ENCODE measurements at regions not wholly inside any gene's neighbourhood (a gene's known extent, or its start where the extent isn't known, plus 50 kb on each side); places are given as distances from the start of the nearest gene placed in this dataset.

DNA sequence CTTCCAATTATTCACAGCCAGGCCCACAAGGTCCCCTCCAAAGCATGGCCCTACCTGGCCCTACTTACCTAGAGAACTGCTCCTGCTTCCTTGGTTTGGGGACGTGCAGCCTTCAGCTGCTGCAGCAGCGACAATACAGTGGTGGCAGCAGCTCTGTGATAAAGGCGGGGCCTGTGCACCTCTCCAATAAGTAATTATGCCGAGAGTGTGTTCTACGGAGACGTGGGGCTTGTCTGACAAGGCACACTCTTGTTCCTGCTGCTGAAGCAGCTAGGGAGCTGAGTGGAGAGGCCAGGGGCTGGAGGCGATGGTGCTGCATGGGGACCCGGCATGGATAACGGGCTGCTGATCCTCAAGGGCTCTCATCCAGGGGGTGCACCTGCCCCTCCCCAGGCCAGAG, 98.0 kb upstream of the THY1 start:
- no peak for DNase-seq (ENCODE audit: low read depth in 2 of 2)

DNA sequence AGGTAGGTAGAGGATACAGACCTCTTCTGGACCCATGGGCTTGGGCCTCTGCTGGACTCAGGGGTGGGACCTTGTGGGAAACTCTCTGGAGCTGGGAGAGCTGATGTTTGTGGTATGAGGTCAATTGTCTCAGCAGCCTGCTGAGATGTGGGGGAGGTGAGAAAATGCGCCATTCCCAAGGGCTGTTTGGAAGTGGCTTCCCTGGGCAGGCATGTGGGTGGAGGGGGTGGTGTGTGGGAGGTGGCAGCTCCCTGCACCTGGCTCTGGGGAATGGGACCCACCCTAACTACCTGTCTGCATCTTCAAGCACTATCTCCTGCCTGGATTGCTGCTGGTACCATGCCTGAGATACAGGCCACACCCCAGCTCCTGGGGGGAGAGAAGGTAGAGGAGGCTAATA, 97.4 kb upstream of the THY1 start:
- DNase-seq (ENCODE audit: low read depth in 2 of 2) = no peak

- no peak for DNase-seq (ENCODE audit: low read depth in 2 of 2)
These were observed 96.8 kb upstream of the THY1 start for GRCh38 chr11:119519796-119520195.

DNA sequence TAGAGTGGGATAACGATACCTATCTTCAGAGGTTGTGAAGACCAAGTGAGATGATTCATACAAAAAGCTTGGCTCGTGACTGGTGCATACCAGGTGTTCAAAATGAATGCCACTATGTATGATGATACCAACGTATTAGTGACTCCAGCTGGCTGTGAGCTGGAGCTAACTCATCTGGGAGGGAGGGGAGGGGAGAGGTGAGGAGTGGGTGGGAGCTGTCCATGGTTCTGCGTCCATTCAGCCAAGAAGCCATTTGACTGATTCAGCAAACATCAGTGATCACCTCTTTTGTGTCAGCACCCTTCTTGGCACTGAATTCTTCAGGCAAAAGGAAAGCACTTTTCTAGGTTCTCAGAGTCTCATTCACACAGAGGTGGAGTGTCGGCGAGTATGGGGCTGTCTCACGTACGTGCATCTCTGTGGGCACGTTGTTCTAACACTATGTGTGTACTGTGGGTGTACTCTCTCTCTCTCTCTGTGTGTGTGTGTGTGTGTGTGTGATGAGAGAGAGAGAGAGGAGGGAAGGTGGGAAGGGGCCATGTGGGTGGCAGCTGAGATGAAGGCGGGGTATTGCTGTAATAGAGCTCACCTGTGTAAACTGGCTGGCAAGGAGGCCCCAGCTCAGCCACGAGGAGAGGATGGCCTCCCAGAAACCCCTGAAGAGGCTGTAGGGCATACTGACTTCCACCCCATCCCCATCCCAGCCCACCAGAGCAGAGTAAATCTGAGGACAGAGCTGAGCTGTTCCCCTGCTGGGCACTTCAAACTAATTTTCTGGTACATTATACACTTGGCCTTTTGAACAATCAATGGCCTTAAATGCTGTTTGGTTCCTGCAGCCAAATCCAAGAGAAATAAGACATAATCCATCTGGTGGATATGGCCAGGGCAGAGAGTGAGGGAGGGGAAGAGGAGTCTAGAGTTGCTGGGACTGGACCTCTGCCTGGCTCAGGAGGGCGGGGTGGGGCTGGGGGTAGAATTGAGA, 96.1 kb upstream of the THY1 start:
- DNase-seq (ENCODE audit: low read depth in 2 of 2) = no peak

DNA sequence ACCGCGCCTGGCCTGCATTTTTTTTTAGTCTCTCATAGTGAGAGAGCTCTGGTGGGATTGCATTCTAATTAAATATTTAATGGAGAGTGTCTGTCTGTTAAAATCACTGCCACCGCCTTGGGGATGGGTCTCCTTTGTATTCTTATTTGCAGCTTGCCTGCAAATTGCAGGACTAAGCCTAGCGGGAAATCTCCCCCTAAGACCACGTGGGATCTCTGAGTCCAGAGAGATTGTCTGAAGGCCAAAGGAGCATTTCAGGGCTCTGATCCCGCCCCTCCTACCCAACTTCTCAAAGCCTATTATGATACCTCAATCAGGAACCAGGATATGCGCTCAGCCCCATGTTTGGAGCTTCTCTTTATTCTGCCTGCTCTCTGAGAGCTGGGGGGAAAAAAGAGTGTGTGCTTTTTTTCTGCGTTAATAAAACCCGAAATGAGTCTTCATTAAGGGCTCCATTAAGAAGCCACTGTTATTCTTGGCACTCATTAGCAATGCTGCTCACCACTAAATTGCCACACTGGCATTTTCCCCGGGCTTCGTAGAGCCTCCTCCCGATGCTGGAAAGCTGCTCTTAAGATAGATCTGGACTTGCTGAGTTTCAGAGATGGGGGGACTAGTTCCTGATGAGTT, 92.9 kb upstream of the THY1 start:
- DNase-seq (ENCODE audit: low read depth in 2 of 2) = no peak

GRCh38 chr11:119513806-119514170, 90.8 kb upstream of the THY1 start:
- DNase-seq (ENCODE audit: low read depth in 2 of 2) = no peak

GRCh38 chr11:119513131-119513805, 90.3 kb upstream of the THY1 start:
- no peak for DNase-seq (ENCODE audit: low read depth in 2 of 2)

- DNase-seq (ENCODE audit: low read depth in 2 of 2) = no peak
These were observed 89.4 kb upstream of the THY1 start for GRCh38 chr11:119512369-119512768.

- no peak for DNase-seq (ENCODE audit: low read depth in 2 of 2)
These were observed 88.8 kb upstream of the THY1 start for GRCh38 chr11:119511614-119512306.

GRCh38 chr11:119509969-119510401, 87.0 kb upstream of the THY1 start:
- DNase-seq (ENCODE audit: low read depth in 2 of 2) = no peak

DNA sequence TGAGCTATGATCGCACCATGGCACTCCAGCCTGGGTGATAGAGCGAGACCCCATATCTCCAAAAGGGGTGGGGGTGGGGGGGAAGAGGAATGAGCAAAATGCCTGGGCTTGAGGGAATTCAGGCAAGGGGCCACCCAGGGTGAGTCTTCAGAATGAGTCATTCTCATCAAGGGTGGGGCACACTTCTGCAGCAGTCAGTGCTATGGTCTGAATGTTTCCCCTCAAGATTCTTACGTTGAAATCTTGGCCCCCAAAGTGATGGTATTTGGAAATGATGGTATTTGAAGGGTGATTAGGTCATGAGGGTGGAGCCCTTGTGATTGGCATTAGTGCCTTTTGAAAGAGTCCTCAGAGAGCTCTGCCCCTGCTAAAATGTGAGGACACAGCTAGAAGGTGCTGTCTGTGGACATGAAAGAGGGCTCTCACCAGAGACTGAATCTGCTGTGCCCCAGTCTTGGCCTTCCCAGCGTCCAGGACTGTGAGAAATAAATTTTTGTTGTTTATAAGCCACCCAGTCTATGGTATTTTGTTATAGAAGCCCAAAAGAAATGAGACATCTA, 86.4 kb upstream of the THY1 start:
- no peak for DNase-seq (ENCODE audit: low read depth in 2 of 2)

DNA sequence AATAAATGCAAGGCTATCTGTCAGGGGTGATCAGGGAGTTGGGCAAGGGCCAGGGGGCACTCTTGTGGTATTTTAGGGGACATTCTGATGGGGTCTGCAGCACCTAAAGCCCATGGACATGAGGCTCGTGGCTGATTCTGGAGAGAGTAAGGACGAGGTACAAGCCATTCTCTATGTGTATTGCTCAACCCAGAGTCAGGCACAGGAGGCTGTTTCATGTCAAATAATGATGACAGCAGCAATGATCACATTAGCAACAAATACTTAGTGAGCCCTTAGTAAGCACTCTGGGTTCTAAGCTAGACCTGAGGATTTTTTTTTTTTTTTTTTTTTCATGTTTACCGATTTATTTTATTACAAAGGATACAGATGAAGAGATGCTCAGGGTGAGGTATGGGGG, 83.5 kb upstream of the THY1 start:
- DNase-seq (ENCODE audit: low read depth in 2 of 2) = no peak

DNA sequence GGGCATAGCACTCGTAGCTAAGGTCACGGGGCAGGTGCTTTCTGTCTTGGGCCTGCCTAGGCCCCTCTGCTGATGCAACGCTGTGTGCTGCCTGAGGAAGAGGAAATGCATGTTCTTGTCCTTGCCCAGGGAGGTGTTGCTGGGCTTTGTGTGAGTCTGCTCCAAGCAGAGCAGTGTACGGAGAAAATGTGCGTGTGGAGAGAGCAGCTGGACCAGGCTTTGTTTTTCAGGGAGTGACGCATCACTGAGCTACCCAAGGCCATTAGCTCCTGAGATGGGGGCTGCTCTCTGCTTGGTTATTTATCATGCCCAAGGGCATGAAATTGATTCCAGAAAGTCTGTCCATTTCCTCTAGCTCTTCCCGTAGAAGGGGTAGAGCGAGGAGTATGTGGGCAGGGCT, 82.9 kb upstream of the THY1 start:
- DNase-seq (ENCODE audit: low read depth in 2 of 2) = no peak

- no peak for DNase-seq (ENCODE audit: low read depth in 2 of 2)
These were observed 82.1 kb upstream of the THY1 start for GRCh38 chr11:119505071-119505470.

DNA sequence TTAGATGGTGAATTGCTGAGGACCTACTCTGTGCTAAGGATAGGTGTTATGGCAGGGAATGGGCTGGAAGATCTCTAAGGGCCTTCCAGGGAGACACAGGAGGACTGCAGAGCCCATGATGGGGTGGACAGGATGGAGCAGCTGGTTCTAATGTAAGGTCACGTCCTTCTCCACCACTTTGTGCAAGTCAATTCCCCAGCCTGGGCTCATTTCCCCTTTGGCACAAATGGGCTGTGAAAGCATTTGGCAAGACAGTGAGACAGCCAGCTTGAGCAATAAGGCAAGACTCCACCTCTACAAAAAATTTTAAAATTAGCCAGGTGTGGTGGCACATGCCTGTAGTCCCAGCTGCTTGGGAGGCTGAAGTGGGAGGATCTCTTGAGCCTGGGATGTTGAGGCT, 81.4 kb upstream of the THY1 start:
- DNase-seq (ENCODE audit: low read depth in 2 of 2) = no peak

- no peak for DNase-seq (ENCODE audit: low read depth in 2 of 2)
These were observed 78.9 kb upstream of the THY1 start for GRCh38 chr11:119501777-119502405.

DNA sequence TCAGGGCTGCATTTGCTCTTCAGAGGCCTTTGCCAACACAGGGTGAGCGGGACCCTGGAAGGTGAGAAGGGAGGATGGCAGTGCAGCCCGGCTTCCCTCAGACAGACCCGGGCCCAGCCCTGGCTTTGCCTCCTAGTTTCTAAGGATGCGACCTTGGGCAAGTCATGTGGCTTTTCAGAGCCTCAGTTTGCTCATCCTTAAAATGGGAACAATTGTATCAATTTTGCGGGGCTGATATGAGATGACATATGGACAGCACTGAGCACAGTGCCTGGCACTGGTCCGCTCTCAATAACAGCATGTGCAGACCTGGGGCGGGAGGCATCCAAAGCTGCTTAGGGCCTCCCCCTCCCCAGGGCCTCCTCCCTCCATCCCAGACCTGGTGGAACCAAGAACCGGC, 74.7 kb upstream of the THY1 start:
- no peak for DNase-seq (ENCODE audit: low read depth in 2 of 2)

DNA sequence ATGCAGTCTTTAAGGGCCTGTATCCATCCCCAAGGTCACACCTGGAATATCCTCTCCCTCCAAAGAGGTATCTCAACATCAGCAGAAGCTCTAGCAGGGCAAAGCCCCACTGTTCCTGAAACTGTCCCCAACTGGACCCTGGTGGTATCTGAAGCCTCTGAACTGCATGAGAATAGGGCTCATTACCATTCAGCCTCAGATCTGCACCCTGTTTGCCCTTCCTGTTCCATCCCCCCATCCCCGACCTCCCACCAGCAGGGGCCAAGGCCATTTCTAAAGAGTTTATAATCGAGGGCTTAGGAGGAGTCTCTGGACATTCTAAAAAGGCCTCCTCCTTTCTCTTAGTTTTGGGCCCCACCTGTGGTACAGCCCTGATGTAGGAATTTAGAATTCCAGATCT, 74.0 kb upstream of the THY1 start:
- DNase-seq (ENCODE audit: low read depth in 2 of 2) = no peak

DNA sequence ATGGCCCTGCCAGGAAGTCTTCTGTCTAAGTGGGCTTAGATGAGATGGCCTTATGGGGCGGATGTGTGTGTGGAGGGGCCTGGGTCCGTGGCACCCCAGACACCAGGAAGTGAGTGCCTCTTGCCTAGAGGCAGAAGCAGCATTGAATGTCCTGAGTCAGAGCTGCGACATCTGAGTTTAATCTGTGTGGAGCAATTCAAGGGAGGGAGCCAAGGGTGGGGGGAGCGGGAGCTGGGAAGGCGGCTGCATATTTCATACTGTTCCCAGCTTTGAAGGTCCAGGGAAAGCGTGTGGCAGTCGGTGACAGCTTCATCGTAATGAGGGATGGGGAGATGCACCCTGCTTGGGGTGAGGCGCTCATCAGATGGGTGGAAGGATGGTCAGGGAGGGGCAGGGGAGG, 73.5 kb upstream of the THY1 start:
- no peak for DNase-seq (ENCODE audit: low read depth in 2 of 2)

DNA sequence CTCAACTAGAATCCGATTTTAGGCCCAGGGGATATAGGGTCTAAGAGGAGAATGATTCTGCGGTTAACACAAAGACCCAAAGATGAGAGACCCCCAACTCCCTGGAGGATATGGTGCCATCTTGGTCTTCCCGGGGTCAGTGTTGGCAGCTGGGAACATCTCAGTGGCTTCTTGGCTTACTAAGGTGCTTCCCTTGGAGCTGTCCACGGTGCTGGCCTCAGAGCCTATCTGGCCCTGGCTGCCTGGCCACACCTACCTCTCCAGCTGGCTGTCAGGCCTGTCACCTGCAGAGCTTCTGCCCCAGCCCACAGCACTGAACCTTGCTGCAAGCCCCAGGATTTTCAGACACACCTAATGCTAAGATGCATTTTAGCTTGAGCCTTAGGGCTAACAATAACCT, 70.7 kb upstream of the THY1 start:
- no peak for DNase-seq (ENCODE audit: low read depth in 2 of 2)

GRCh38 chr11:119491753-119492510, 69.0 kb upstream of the THY1 start:
- no peak for DNase-seq (ENCODE audit: low read depth in 2 of 2)

Measured in stimulated activated CD8-positive, alpha-beta memory T cell treated with anti-CD3 and anti-CD28 coated beads, Interleukin-15, amount 100 ng/mL, for 4 hours (primary cell).